Upper lobe of left lung (tissue), 6 donors: ENCODE measurements at regions not wholly inside any gene's neighbourhood (a gene's known extent, or its start where the extent isn't known, plus 50 kb on each side); places are given as distances from the start of the nearest gene placed in this dataset.

Experiments
- ATAC-seq, 2 donors: fragments of 200-7000 bp; cut with Tn5 transposase; one replicate each; pipeline ENCODE4 v1.9.1; 2022; ENCODE audit warnings: mild to moderate bottlenecking in 2 of 2, moderate library complexity in 2 of 2; ENCODE audit not compliant: low FRiP score in 2 of 2
- DNase-seq, 2 donors: peaks; one replicate each; pipeline ENCODE4 v3.0.0-alpha.2; 2019 to 2020
- H3K27ac ChIP-seq, 4 donors: fragments of 200-600 bp; sonication (generic); one replicate each; pipeline ENCODE4 v1.5.1; 2016 to 2019
- H3K27me3 ChIP-seq, 4 donors: fragments of 200-600 bp; sonication (generic); one replicate each; pipeline ENCODE4 v1.5.1; 2017 to 2019
- H3K36me3 ChIP-seq, 4 donors: fragments of 200-600 bp; sonication (generic); one replicate each; pipeline ENCODE4 v1.5.1; 2016 to 2019
- H3K4me1 ChIP-seq, 4 donors: fragments of 200-600 bp; sonication (generic); one replicate each; pipeline ENCODE4 v1.5.1; 2018 to 2019
- H3K4me3 ChIP-seq, 4 donors: fragments of 200-600 bp; sonication (generic); one replicate each; pipeline ENCODE4 v1.5.1; 2017 to 2019; ENCODE audit warnings: mild to moderate bottlenecking in 2 of 4, moderate library complexity in 1 of 4
- H3K9me3 ChIP-seq, 4 donors: fragments of 200-600 bp; sonication (generic); one replicate each; pipeline ENCODE4 v1.5.1; 2018 to 2019
- CTCF ChIP-seq, 6 experiments: fragments of 450-650 bp in 4 of 6; fragments of 200-600 bp in 2 of 6; sonication (generic) in 2 of 6; IDR thresholded peaks; one replicate each; pipeline ENCODE4 v1.5.1; 2016 to 2019; ENCODE audit warnings: antibody characterized with exemption in 6 of 6
- EP300 ChIP-seq, 4 donors: sonication (generic); formaldehyde crosslinking; IDR thresholded peaks; one replicate each; pipeline ENCODE4 v1.5.1; 2017; ENCODE audit warnings: antibody characterized with exemption in 4 of 4, control low read depth in 2 of 4
- POLR2A ChIP-seq, 4 donors: fragments of 450-650 bp; IDR thresholded peaks; one replicate each; pipeline ENCODE4 v1.5.1; 2016 to 2017; ENCODE audit warnings: antibody characterized with exemption in 4 of 4, mild to moderate bottlenecking in 2 of 4
- POLR2AphosphoS5 ChIP-seq, 2 donors: sonication (generic); formaldehyde crosslinking; IDR thresholded peaks; one replicate each; pipeline ENCODE4 v1.5.1; 2017; ENCODE audit warnings: antibody characterized with exemption in 2 of 2
- WGBS, 2 donors: methylation state at CpG; one replicate each; pipeline ENCODE4 v1.1.5; 2017 to 2018; 5-methylcytosine and 5-hydroxymethylcytosine counted together
- donor health status: DM: no; HTN: no; CAD: no; lungs with moderate emphysema.
- donor health status: DM: no; HTN: yes; CAD: no; lungs with severe emphysema.

GRCh38 chr13:109348519-109349258, 437.7 kb downstream of the IRS2 start:
- DNase-seq = no peak
- TF ChIP-seq EP300 (IDR thresholded peaks at IDR 0.05) (no peak), CTCF (IDR thresholded peaks at IDR 0.05) (no peak), POLR2AphosphoS5 (IDR thresholded peaks at IDR 0.05) (no peak), POLR2A (IDR thresholded peaks at IDR 0.05) (no peak)
- Histone ChIP-seq H3K27me3 (no peaks in the 10 kb centered on the region), H3K36me3 (no peaks in the 10 kb centered on the region), H3K27ac (no peak overlapping the region), H3K9me3 (no peaks in the 10 kb centered on the region), H3K4me1 (no peaks in the 10 kb centered on the region), H3K4me3 (no peak overlapping the region)
- no peak for ATAC-seq
- WGBS, 2 donors = 45 to 58% methylated on average over 3 of the region's 3 CpGs

- no peak overlapping the region for H3K27ac ChIP-seq
- no peak overlapping the region for H3K4me3 ChIP-seq
- ATAC-seq (no peak), DNase-seq (no peak)
- H3K4me1 ChIP-seq = no peaks in the 10 kb centered on the region
- H3K36me3 ChIP-seq = no peaks in the 10 kb centered on the region
- no peaks in the 10 kb centered on the region for H3K27me3 ChIP-seq
- no peak for TF ChIP-seq CTCF (IDR thresholded peaks at IDR 0.05)
- H3K9me3 ChIP-seq = no peaks in the 10 kb centered on the region
- 90 to 95% methylated on average over 2 of the region's 2 CpGs for WGBS, 2 donors
Observed at GRCh38 chr13:109346060-109346459, 440.3 kb downstream of the IRS2 start.

- H3K9me3 ChIP-seq = no peaks in the 10 kb centered on the region
- no peak for TF ChIP-seq POLR2A (IDR thresholded peaks at IDR 0.05)
- no peak for TF ChIP-seq EP300 (IDR thresholded peaks at IDR 0.05)
- TF ChIP-seq CTCF (IDR thresholded peaks at IDR 0.05) = no peak
- no peak for TF ChIP-seq POLR2AphosphoS5 (IDR thresholded peaks at IDR 0.05)
- no peaks in the 10 kb centered on the region for H3K4me1 ChIP-seq
- 71 to 76% methylated on average over 5 of the region's 5 CpGs for WGBS, 2 donors
- ATAC-seq (no peak), DNase-seq (no peak)
- no peaks in the 10 kb centered on the region for H3K36me3 ChIP-seq
- no peak overlapping the region for H3K27ac ChIP-seq
- H3K4me3 ChIP-seq = no peak overlapping the region
- H3K27me3 ChIP-seq = no peaks in the 10 kb centered on the region
Observed at GRCh38 chr13:109345433-109345941, 440.9 kb downstream of the IRS2 start.

- WGBS, 2 donors = 86% methylated on average over 9 of the region's 9 CpGs
- TF ChIP-seq CTCF (IDR thresholded peaks at IDR 0.05) (no peak), POLR2AphosphoS5 (IDR thresholded peaks at IDR 0.05) (no peak), POLR2A (IDR thresholded peaks at IDR 0.05) (no peak), EP300 (IDR thresholded peaks at IDR 0.05) (no peak)
- H3K36me3 ChIP-seq = no peaks in the 10 kb centered on the region
Observed at GRCh38 chr13:109344552-109345157, 441.7 kb downstream of the IRS2 start.

GRCh38 chr13:109336730-109337129, 449.7 kb downstream of the IRS2 start:
- Histone ChIP-seq H3K9me3 (no peaks in the 10 kb centered on the region), H3K4me1 (no peaks in the 10 kb centered on the region), H3K27ac (no peak overlapping the region), H3K36me3 (no peaks in the 10 kb centered on the region), H3K4me3 (no peak overlapping the region), H3K27me3 (no peaks in the 10 kb centered on the region)
- TF ChIP-seq EP300 (IDR thresholded peaks at IDR 0.05) = no peak
- TF ChIP-seq POLR2AphosphoS5 (IDR thresholded peaks at IDR 0.05) = no peak
- no peak for TF ChIP-seq POLR2A (IDR thresholded peaks at IDR 0.05)
- TF ChIP-seq CTCF (IDR thresholded peaks at IDR 0.05) = no peak
- 26 to 42% methylated on average over 1 of the region's 1 CpG for whole genome bisulfite sequencing, 2 donors
- no peak for DNase-seq
- no peak for ATAC-seq

More at GRCh38 chr13:109344552-109345157, 441.7 kb downstream of the IRS2 start:
- H3K27ac ChIP-seq = no peak overlapping the region
- ATAC-seq (no peak), DNase-seq (no peak)
- no peaks in the 10 kb centered on the region for H3K4me1 ChIP-seq
- no peaks in the 10 kb centered on the region for H3K9me3 ChIP-seq
- H3K4me3 ChIP-seq = no peak overlapping the region
- H3K27me3 ChIP-seq = no peaks in the 10 kb centered on the region
